GM19099 (cell line): ENCODE measurements at regions not wholly inside any gene's neighbourhood (a gene's known extent, or its start where the extent isn't known, plus 50 kb on each side); places are given as distances from the start of the nearest gene placed in this dataset.
A peak's percentile ranks its signal among the peaks of the same experiment; 100 is the strongest.

Experiments
- POLR2A ChIP-seq: IDR thresholded peaks from 3 replicates; pipeline ENCODE4 v1.6.1; 2011; ENCODE audit warnings: low read depth; ENCODE audit not compliant: insufficient read length; ENCODE audit errors: extremely low read depth

- TF ChIP-seq POLR2A = no peak
Measured at GRCh38 chr9:36521148-36521547, 51.5 kb upstream of the MELK start.

GRCh38 chr9:36517131-36517530, 55.6 kb upstream of the MELK start:
- TF ChIP-seq POLR2A = no peak

GRCh38 chr9:36504156-36504555, 68.5 kb upstream of the MELK start:
- TF ChIP-seq POLR2A = no peak

- TF ChIP-seq POLR2A = no peak
Measured at GRCh38 chr9:36503172-36504088, 69.3 kb upstream of the MELK start.

GRCh38 chr9:36501727-36502126, 71.0 kb upstream of the MELK start:
- TF ChIP-seq POLR2A = no peak

- TF ChIP-seq POLR2A = no peak
Measured at GRCh38 chr9:36499174-36499890, 73.4 kb upstream of the MELK start.

- TF ChIP-seq POLR2A = no peak
Measured at GRCh38 chr9:36492865-36493264, 79.8 kb upstream of the MELK start.

- TF ChIP-seq POLR2A = no peak
Measured at GRCh38 chr9:36489453-36489852, 83.2 kb upstream of the MELK start.

- TF ChIP-seq POLR2A = no peak
Measured at GRCh38 chr9:36488389-36488756, 84.3 kb upstream of the MELK start.

- peak; percentile 93 for TF ChIP-seq POLR2A
Measured at GRCh38 chr9:36487482-36488388, 85.0 kb upstream of the MELK start.

- TF ChIP-seq POLR2A = peak; percentile 20
Measured at GRCh38 chr9:36486933-36487481, 85.7 kb upstream of the MELK start.

GRCh38 chr9:36486329-36486932, 86.3 kb upstream of the MELK start:
- no peak for TF ChIP-seq POLR2A

GRCh38 chr9:36485647-36486328, 85.7 kb upstream of the RNF38 start:
- no peak for TF ChIP-seq POLR2A

- no peak for TF ChIP-seq POLR2A
Measured at GRCh38 chr9:36484124-36484523, 84.1 kb upstream of the RNF38 start.

- TF ChIP-seq POLR2A = no peak
Measured at GRCh38 chr9:36479101-36479500, 79.0 kb upstream of the RNF38 start.

- TF ChIP-seq POLR2A = no peak
Measured at GRCh38 chr9:36471359-36471758, 71.3 kb upstream of the RNF38 start.
